Thoracic aorta (tissue), 2 donors: ENCODE measurements at regions not wholly inside any gene's neighbourhood (a gene's known extent, or its start where the extent isn't known, plus 50 kb on each side); places are given as distances from the start of the nearest gene placed in this dataset.

Experiments
- ATAC-seq: fragments of 150-250 bp; one replicate; pipeline ENCODE4 v1.8.0; 2017; ENCODE audit warnings: low read depth; ENCODE audit not compliant: insufficient number of reproducible peaks, low FRiP score
- DNase-seq: peaks from one replicate; pipeline ENCODE4 v3.0.0-alpha.2; 2020; ENCODE audit warnings: low spot score
- H3K27ac ChIP-seq, 2 donors: fragments of 200-600 bp; sonication (generic); 1 replicate in 1 of 2; 2 replicates in 1 of 2; pipeline ENCODE4 v1.5.1; 2016; ENCODE audit warnings: mild to moderate bottlenecking in 2 of 2, moderate library complexity in 2 of 2
- H3K27me3 ChIP-seq: fragments of 200-600 bp; sonication (generic); replicated peaks from 2 replicates; pipeline ENCODE4 v1.6.0; 2016; ENCODE audit warnings: mild to moderate bottlenecking; ENCODE audit not compliant: insufficient read depth
- H3K36me3 ChIP-seq: fragments of 200-600 bp; sonication (generic); one replicate; pipeline ENCODE4 v1.5.1; 2016
- H3K4me1 ChIP-seq, 2 donors: fragments of 200-600 bp; sonication (generic); 1 replicate in 1 of 2; 2 replicates in 1 of 2; pipeline versions ENCODE4 v1.5.1 to v1.6.0; 2016; ENCODE audit warnings: low read depth in 2 of 2, mild to moderate bottlenecking in 1 of 2; ENCODE audit not compliant: control insufficient read depth in 1 of 2
- H3K4me3 ChIP-seq: fragments of 200-600 bp; sonication (generic); 2 replicates; pipeline ENCODE4 v1.5.1; 2016; ENCODE audit warnings: mild to moderate bottlenecking
- H3K9me3 ChIP-seq: fragments of 200-600 bp; sonication (generic); 2 replicates; pipeline ENCODE4 v1.5.1; 2016
- CTCF ChIP-seq: fragments of 200-600 bp; sonication (generic); IDR thresholded peaks from one replicate; pipeline ENCODE4 v1.5.1; 2019; ENCODE audit warnings: antibody characterized with exemption

DNA sequence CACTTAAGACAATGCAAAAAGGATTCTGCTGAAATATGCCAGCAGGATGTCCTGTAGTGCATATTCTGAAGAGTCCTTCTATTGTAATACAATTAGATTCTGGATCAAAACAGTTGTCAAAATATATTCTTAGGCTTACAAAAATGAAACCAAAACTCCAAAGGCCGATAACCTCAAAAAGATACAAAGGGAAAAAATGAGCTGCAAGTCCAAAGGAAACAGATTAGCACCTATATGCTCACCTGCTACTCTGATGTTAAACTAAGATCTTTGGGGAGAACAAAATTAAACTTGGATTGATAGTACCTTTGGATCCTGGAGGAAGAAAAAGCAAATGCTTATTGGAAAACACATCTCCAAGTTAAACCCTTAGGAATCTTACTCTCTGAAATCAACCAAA, 397.1 kb downstream of the SPATA31D1 start:
- Histone ChIP-seq H3K27me3 (no peaks in the 10 kb centered on the region), H3K4me1 (no peaks in the 10 kb centered on the region), H3K9me3 (peaks cover 4% of the 10 kb centered on the region), H3K27ac (no peak overlapping the region), H3K36me3 (no peaks in the 10 kb centered on the region), H3K4me3 (no peak overlapping the region)
- no peak for DNase-seq
- no peak for ATAC-seq
- no peak for TF ChIP-seq CTCF

DNA sequence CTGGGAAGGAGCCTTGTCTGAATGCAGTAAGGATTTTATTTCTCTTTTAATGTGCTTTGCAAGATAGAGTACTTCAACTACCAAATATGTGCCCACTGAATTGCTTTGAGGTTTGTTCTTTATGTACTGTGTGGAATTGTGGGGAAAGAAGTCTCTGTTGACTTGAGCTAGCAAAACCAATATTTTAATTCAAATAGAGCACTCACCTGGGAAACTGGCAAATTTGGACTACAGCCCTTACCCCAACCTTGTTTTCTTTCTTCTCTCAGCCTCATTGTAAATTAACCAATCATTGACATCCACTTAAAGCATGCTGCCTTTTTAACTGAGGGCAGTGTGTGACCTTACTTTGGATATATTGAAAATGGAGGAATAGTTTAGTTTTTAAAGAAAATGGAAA, 409.0 kb downstream of the SPATA31D1 start:
- Histone ChIP-seq H3K9me3 (no peaks in the 10 kb centered on the region), H3K27ac (no peak overlapping the region), H3K27me3 (no peaks in the 10 kb centered on the region), H3K4me3 (no peak overlapping the region), H3K36me3 (no peaks in the 10 kb centered on the region), H3K4me1 (no peaks in the 10 kb centered on the region)
- ATAC-seq (no peak), DNase-seq (no peak)
- no peak for TF ChIP-seq CTCF

DNA sequence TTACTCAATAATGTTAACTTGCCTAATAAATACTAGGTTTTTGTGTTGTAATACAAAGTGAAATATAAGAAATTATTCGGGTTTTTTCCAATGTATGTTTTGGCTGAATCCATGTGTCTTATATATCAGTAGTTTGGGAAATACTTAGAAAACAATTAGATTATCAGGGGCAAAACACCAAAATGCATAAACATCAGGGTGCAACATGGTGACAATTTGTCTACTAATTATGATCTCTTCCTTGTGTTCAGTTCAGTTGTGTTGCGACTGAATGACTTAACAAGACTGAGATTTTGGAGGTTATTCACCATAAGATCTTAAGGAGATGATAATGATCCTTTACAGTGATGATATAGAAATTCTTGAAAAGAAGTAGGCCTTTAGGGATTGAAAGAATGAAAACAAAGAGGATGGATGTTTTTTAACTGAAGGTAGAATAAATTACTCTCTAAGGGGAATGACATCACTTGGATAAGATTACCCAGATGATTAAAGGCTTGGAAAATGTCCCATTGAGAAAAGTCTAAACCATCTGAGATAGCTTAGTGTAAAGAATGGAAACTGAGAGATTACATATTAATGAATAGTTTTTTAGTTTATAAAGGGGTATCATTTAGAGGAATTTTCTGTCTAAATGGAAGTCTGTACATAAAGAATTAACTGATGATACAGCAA, 415.8 kb downstream of the SPATA31D1 start:
- Histone ChIP-seq H3K36me3 (no peaks in the 10 kb centered on the region), H3K9me3 (no peaks in the 10 kb centered on the region), H3K4me3 (no peak overlapping the region), H3K27me3 (no peaks in the 10 kb centered on the region), H3K4me1 (no peaks in the 10 kb centered on the region), H3K27ac (no peak overlapping the region)
- DNase-seq (no peak), ATAC-seq (no peak)
- TF ChIP-seq CTCF = no peak

DNA sequence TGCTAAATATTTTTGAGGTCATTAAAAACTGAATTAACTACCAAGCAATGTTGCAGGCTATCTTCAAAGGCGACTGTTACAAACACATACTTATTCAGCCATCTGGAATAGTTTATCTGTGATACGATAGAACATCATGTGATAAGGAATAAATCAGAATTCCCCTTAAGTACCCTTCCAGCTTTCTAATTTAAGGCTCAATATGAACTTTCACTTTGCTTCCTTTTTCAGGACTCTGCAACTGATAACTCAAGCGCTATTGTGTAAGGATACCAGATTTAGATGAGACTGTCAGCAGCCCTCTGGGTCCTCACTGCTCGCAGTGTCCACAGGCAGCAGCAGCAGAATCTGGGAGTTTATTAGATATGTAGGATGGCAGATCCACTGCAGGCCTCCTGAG, 416.3 kb downstream of the SPATA31D1 start:
- H3K4me1 ChIP-seq = no peaks in the 10 kb centered on the region
- no peaks in the 10 kb centered on the region for H3K27me3 ChIP-seq
- no peak overlapping the region for H3K27ac ChIP-seq
- no peak overlapping the region for H3K4me3 ChIP-seq
- ATAC-seq (no peak), DNase-seq (no peak)
- H3K9me3 ChIP-seq = no peaks in the 10 kb centered on the region
- no peaks in the 10 kb centered on the region for H3K36me3 ChIP-seq
- TF ChIP-seq CTCF = no peak

- no peaks in the 10 kb centered on the region for H3K9me3 ChIP-seq
- ATAC-seq = no peak
- no peaks in the 10 kb centered on the region for H3K4me1 ChIP-seq
- H3K4me3 ChIP-seq = no peak overlapping the region
- H3K27me3 ChIP-seq = no peaks in the 10 kb centered on the region
- DNase-seq = no peak
- TF ChIP-seq CTCF = no peak
- H3K27ac ChIP-seq = no peak overlapping the region
- H3K36me3 ChIP-seq = no peaks in the 10 kb centered on the region
These were observed 418.0 kb downstream of the SPATA31D1 start for GRCh38 chr9:82406456-82407085.
